Memory B cell (primary cell): ENCODE measurements at regions not wholly inside any gene's neighbourhood (a gene's known extent, or its start where the extent isn't known, plus 50 kb on each side); places are given as distances from the start of the nearest gene placed in this dataset.

Source experiments
- ATAC-seq: fragments of 150-1000 bp; cut with Tn5 transposase; 2 replicates; pipeline ENCODE4 v1.10.0; 2021; ENCODE audit warnings: low read depth, mild to moderate bottlenecking, moderate library complexity
- DNase-seq, 2 donors: peaks; one replicate each; pipeline ENCODE4 v3.0.0; 2022; ENCODE audit warnings: low spot score in 2 of 2
- H3K27ac Mint-ChIP-seq: one replicate; pipeline ENCODE4 v1.8.0; 2022; ENCODE audit warnings: mild to moderate bottlenecking, moderate library complexity, mixed read lengths
- H3K27me3 Mint-ChIP-seq: one replicate; pipeline ENCODE4 v1.8.0; 2022; ENCODE audit warnings: mixed read lengths
- H3K36me3 Mint-ChIP-seq: one replicate; pipeline ENCODE4 v1.8.0; 2022; ENCODE audit warnings: mild to moderate bottlenecking, mixed read lengths
- H3K4me1 Mint-ChIP-seq: one replicate; pipeline ENCODE4 v1.8.0; 2022; ENCODE audit warnings: mixed read lengths
- H3K4me3 Mint-ChIP-seq: one replicate; pipeline ENCODE4 v1.8.0; 2022; ENCODE audit warnings: mild to moderate bottlenecking, moderate library complexity, mixed read lengths
- H3K9me3 Mint-ChIP-seq: one replicate; pipeline ENCODE4 v1.8.0; 2022; ENCODE audit warnings: mixed read lengths

GRCh38 chr20:51208162-51208561 lies 185.3 kb upstream of the KCNG1 start:
- DNase-seq (no peak), ATAC-seq (no peak)
- H3K27me3 Mint-ChIP-seq: peaks cover 10% of the 10 kb centered on the region
- H3K9me3 Mint-ChIP-seq: no peaks in the 10 kb centered on the region
- H3K4me1 Mint-ChIP-seq: no peaks in the 10 kb centered on the region
- no peak overlapping the region for H3K4me3 Mint-ChIP-seq
- H3K36me3 Mint-ChIP-seq: no peaks in the 10 kb centered on the region
- no peak overlapping the region for H3K27ac Mint-ChIP-seq

- Mint-ChIP-seq H3K27ac (no peak overlapping the region), H3K4me3 (no peak overlapping the region), H3K36me3 (no peaks in the 10 kb centered on the region), H3K4me1 (no peaks in the 10 kb centered on the region), H3K27me3 (peaks cover 7% of the 10 kb centered on the region), H3K9me3 (no peaks in the 10 kb centered on the region)
- ATAC-seq (no peak), DNase-seq (no peak)
Measured at GRCh38 chr20:51206032-51206662, 183.2 kb upstream of the KCNG1 start.

GRCh38 chr20:51204794-51205193 lies 181.9 kb upstream of the KCNG1 start:
- no peak for DNase-seq
- H3K27ac Mint-ChIP-seq: no peak overlapping the region
- H3K4me3 Mint-ChIP-seq: no peak overlapping the region
- no peaks in the 10 kb centered on the region for H3K36me3 Mint-ChIP-seq
- H3K4me1 Mint-ChIP-seq: no peaks in the 10 kb centered on the region
- no peak for ATAC-seq
- H3K27me3 Mint-ChIP-seq: peaks cover 9% of the 10 kb centered on the region
- no peaks in the 10 kb centered on the region for H3K9me3 Mint-ChIP-seq

GRCh38 chr20:51204051-51204715 lies 181.3 kb upstream of the KCNG1 start:
- ATAC-seq: no peak
- Mint-ChIP-seq H3K4me3 (no peak overlapping the region), H3K9me3 (no peaks in the 10 kb centered on the region), H3K27me3 (peaks cover 11% of the 10 kb centered on the region), H3K4me1 (no peaks in the 10 kb centered on the region), H3K27ac (no peak overlapping the region), H3K36me3 (no peaks in the 10 kb centered on the region)
- DNase-seq: no peak

- Mint-ChIP-seq H3K36me3 (no peaks in the 10 kb centered on the region), H3K4me1 (no peaks in the 10 kb centered on the region), H3K27ac (no peak overlapping the region), H3K9me3 (no peaks in the 10 kb centered on the region), H3K27me3 (peaks cover 7% of the 10 kb centered on the region), H3K4me3 (no peak overlapping the region)
- DNase-seq (no peak), ATAC-seq (no peak)
Measured at GRCh38 chr20:51202304-51202703, 179.4 kb upstream of the KCNG1 start.

- H3K4me3 Mint-ChIP-seq: no peak overlapping the region
- H3K36me3 Mint-ChIP-seq: no peaks in the 10 kb centered on the region
- H3K27me3 Mint-ChIP-seq: peaks cover 11% of the 10 kb centered on the region
- no peak for DNase-seq
- H3K27ac Mint-ChIP-seq: no peak overlapping the region
- H3K4me1 Mint-ChIP-seq: no peaks in the 10 kb centered on the region
- no peak for ATAC-seq
- H3K9me3 Mint-ChIP-seq: no peaks in the 10 kb centered on the region
Measured at GRCh38 chr20:51199920-51200319, 177.0 kb upstream of the KCNG1 start.

- no peak for ATAC-seq
- H3K27ac Mint-ChIP-seq: no peak overlapping the region
- H3K4me1 Mint-ChIP-seq: no peaks in the 10 kb centered on the region
- DNase-seq: no peak
- H3K4me3 Mint-ChIP-seq: no peak overlapping the region
- H3K9me3 Mint-ChIP-seq: no peaks in the 10 kb centered on the region
- H3K27me3 Mint-ChIP-seq: peaks cover 9% of the 10 kb centered on the region
- no peaks in the 10 kb centered on the region for H3K36me3 Mint-ChIP-seq
Measured at GRCh38 chr20:51198876-51199523, 176.1 kb upstream of the KCNG1 start.

GRCh38 chr20:51198238-51198637 lies 175.3 kb upstream of the KCNG1 start:
- Mint-ChIP-seq H3K9me3 (no peaks in the 10 kb centered on the region), H3K4me3 (no peak overlapping the region), H3K27me3 (peaks cover 9% of the 10 kb centered on the region), H3K4me1 (no peaks in the 10 kb centered on the region), H3K36me3 (no peaks in the 10 kb centered on the region), H3K27ac (no peak overlapping the region)
- ATAC-seq: no peak
- no peak for DNase-seq

GRCh38 chr20:51196991-51197651 lies 174.2 kb upstream of the KCNG1 start:
- H3K4me1 Mint-ChIP-seq: no peaks in the 10 kb centered on the region
- H3K9me3 Mint-ChIP-seq: no peaks in the 10 kb centered on the region
- H3K27me3 Mint-ChIP-seq: peaks cover 9% of the 10 kb centered on the region
- no peak overlapping the region for H3K4me3 Mint-ChIP-seq
- DNase-seq (no peak), ATAC-seq (no peak)
- no peak overlapping the region for H3K27ac Mint-ChIP-seq
- no peaks in the 10 kb centered on the region for H3K36me3 Mint-ChIP-seq

GRCh38 chr20:51195990-51196389 lies 173.1 kb upstream of the KCNG1 start:
- Mint-ChIP-seq H3K27me3 (peaks cover 7% of the 10 kb centered on the region), H3K4me1 (no peaks in the 10 kb centered on the region), H3K36me3 (no peaks in the 10 kb centered on the region), H3K9me3 (no peaks in the 10 kb centered on the region), H3K27ac (no peak overlapping the region), H3K4me3 (no peak overlapping the region)
- no peak for ATAC-seq
- no peak for DNase-seq

GRCh38 chr20:51195419-51195901 lies 172.6 kb upstream of the KCNG1 start:
- Mint-ChIP-seq H3K36me3 (no peaks in the 10 kb centered on the region), H3K4me3 (no peak overlapping the region), H3K4me1 (no peaks in the 10 kb centered on the region), H3K9me3 (no peaks in the 10 kb centered on the region), H3K27ac (no peak overlapping the region), H3K27me3 (peaks cover 5% of the 10 kb centered on the region)
- ATAC-seq (no peak), DNase-seq (no peak)

GRCh38 chr20:51193066-51193772 lies 170.3 kb upstream of the KCNG1 start:
- Mint-ChIP-seq H3K4me1 (no peaks in the 10 kb centered on the region), H3K27me3 (peaks cover 7% of the 10 kb centered on the region), H3K27ac (no peak overlapping the region), H3K36me3 (no peaks in the 10 kb centered on the region), H3K4me3 (no peak overlapping the region), H3K9me3 (no peaks in the 10 kb centered on the region)
- ATAC-seq (no peak), DNase-seq (no peak)

- no peak for DNase-seq
- no peak for ATAC-seq
- Mint-ChIP-seq H3K9me3 (no peaks in the 10 kb centered on the region), H3K27ac (no peak overlapping the region), H3K4me3 (no peak overlapping the region), H3K4me1 (no peaks in the 10 kb centered on the region), H3K36me3 (no peaks in the 10 kb centered on the region), H3K27me3 (peaks cover 10% of the 10 kb centered on the region)
Measured at GRCh38 chr20:51190783-51191180, 167.9 kb upstream of the KCNG1 start.
